Esophagus squamous epithelium (tissue), 4 donors: ENCODE measurements at regions not wholly inside any gene's neighbourhood (a gene's known extent, or its start where the extent isn't known, plus 50 kb on each side); places are given as distances from the start of the nearest gene placed in this dataset.

ENCODE experiments used
- CTCF ChIP-seq, 6 experiments: fragments of 450-650 bp in 4 of 6; fragments of 200-600 bp in 2 of 6; sonication (generic) in 2 of 6; IDR thresholded peaks; one replicate each; pipeline ENCODE4 v1.5.1; 2016 to 2019; ENCODE audit warnings: antibody characterized with exemption in 6 of 6, mild to moderate bottlenecking in 4 of 6, moderate library complexity in 4 of 6
- POLR2A ChIP-seq, 4 donors: fragments of 450-650 bp; IDR thresholded peaks; one replicate each; pipeline ENCODE4 v1.6.1; 2017; ENCODE audit warnings: antibody characterized with exemption in 4 of 4, mild to moderate bottlenecking in 4 of 4, moderate library complexity in 3 of 4

DNA sequence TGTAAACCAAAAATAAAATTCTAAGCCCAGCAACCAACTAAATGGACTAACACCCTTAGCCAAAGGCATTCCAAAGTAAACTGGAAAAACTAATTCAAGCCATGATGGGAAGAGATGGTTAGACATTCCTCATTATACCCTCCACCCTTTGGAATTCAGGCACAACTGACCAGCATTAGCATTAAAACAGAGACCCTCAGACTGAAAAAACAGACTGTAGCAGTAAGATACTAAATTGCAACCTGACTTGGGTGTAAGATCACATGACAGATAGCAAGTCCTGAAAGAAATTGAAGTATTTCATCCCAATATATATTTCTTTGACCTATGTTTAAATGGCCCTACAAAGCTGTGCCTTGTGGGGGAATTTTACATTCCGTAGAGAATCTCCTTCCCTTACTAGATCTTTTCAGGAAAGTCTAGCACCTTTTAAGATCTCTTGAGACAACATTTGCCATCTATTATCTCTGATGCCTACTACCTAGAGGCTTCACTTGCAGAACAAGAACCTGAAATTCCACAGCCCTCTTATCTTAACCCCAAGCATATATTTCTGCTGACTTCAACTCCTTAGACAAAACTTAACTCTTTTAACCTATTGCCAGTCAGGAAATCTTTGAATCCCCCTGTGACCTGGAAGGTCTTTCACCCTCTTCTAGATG, 750.2 kb upstream of the IGFBP3 start:
- TF ChIP-seq CTCF (IDR thresholded peaks at IDR 0.05) (no peak), POLR2A (IDR thresholded peaks at IDR 0.05) (no peak)
